Calu3 (cell line): ENCODE measurements at regions not wholly inside any gene's neighbourhood (a gene's known extent, or its start where the extent isn't known, plus 50 kb on each side); places are given as distances from the start of the nearest gene placed in this dataset.

Experiments
- BruUV-seq: library from RNA; stranded (reverse); fragments of 400-500 nt; replicated peaks from 2 replicates; lab custom pipeline; 2021; lab: Mats Ljungman, UMichigan
- CTCF ChIA-PET: fragments of 300-600 bp; sonication (Branson Sonifier 250); formaldehyde crosslinking; loops from one replicate; lab custom pipeline; 2022; ENCODE audit warnings: antibody characterized with exemption; lab: Charles Lee
- DNase-seq: peaks from one replicate; pipeline ENCODE4 v3.0.0; 2022
- H3K27ac Mint-ChIP-seq: one replicate; pipeline ENCODE4 v1.8.0; 2022; ENCODE audit warnings: mixed read lengths; ENCODE audit not compliant: unreplicated experiment
- H3K27me3 Mint-ChIP-seq: one replicate; pipeline ENCODE4 v1.8.0; 2022; ENCODE audit warnings: mixed read lengths; ENCODE audit not compliant: unreplicated experiment
- H3K36me3 Mint-ChIP-seq: one replicate; pipeline ENCODE4 v1.8.0; 2022; ENCODE audit warnings: mild to moderate bottlenecking, moderate library complexity, mixed read lengths; ENCODE audit not compliant: insufficient read depth, unreplicated experiment
- H3K4me1 Mint-ChIP-seq: one replicate; pipeline ENCODE4 v1.8.0; 2022; ENCODE audit warnings: mild to moderate bottlenecking, low read depth, mixed read lengths; ENCODE audit not compliant: unreplicated experiment
- H3K4me3 Mint-ChIP-seq: one replicate; pipeline ENCODE4 v1.8.0; 2022; ENCODE audit warnings: mild to moderate bottlenecking, low read depth, moderate library complexity, mixed read lengths; ENCODE audit not compliant: unreplicated experiment
- H3K9me3 Mint-ChIP-seq: one replicate; pipeline ENCODE4 v1.8.0; 2022; ENCODE audit warnings: low read depth, mixed read lengths; ENCODE audit not compliant: unreplicated experiment
- CTCF ChIP-seq: fragments of 200-600 bp; IDR thresholded peaks from one replicate; pipeline ENCODE4 v1.8.0; 2022; ENCODE audit warnings: antibody characterized with exemption; ENCODE audit not compliant: unreplicated experiment
- intact Hi-C: fragments of 100-400 bp; cut with micrococcal nuclease; formaldehyde crosslinking; loops from one replicate; pipeline ENCODE4 v1.10.0; 2022; ENCODE audit not compliant: unreplicated experiment

GRCh38 chr2:5035057-5035488 lies 657.1 kb upstream of the SOX11 start:
- Mint-ChIP-seq H3K4me3 (no peak overlapping the region), H3K27ac (no peak overlapping the region), H3K27me3 (no peaks in the 10 kb centered on the region), H3K4me1 (no peaks in the 10 kb centered on the region), H3K9me3 (peaks cover 10% of the 10 kb centered on the region), H3K36me3 (no peaks in the 10 kb centered on the region)
- intact Hi-C loops: no loop called here
- no peak for DNase-seq
- CTCF ChIA-PET: no interaction called here
- no TSS peak for BruUV-seq
- TF ChIP-seq CTCF: no peak

GRCh38 chr2:5036256-5036655 lies 655.9 kb upstream of the SOX11 start:
- no TSS peak for BruUV-seq
- CTCF ChIA-PET: no interaction called here
- TF ChIP-seq CTCF: no peak
- intact Hi-C loops: no loop called here
- Mint-ChIP-seq H3K36me3 (no peaks in the 10 kb centered on the region), H3K27me3 (no peaks in the 10 kb centered on the region), H3K4me3 (no peak overlapping the region), H3K27ac (no peak overlapping the region), H3K4me1 (no peaks in the 10 kb centered on the region), H3K9me3 (peaks cover 6% of the 10 kb centered on the region)
- no peak for DNase-seq

- CTCF ChIA-PET: no interaction called here
- no peak for DNase-seq
- Mint-ChIP-seq H3K36me3 (no peaks in the 10 kb centered on the region), H3K9me3 (peaks cover 11% of the 10 kb centered on the region), H3K27ac (no peak overlapping the region), H3K27me3 (no peaks in the 10 kb centered on the region), H3K4me1 (no peaks in the 10 kb centered on the region), H3K4me3 (no peak overlapping the region)
- intact Hi-C loops: no loop called here
- TF ChIP-seq CTCF: no peak
- no TSS peak for BruUV-seq
Observed at GRCh38 chr2:5039241-5039975, 652.8 kb upstream of the SOX11 start.

GRCh38 chr2:5040571-5040970 lies 651.6 kb upstream of the SOX11 start:
- BruUV-seq: no TSS peak

More at GRCh38 chr2:5040571-5040970, 651.6 kb upstream of the SOX11 start:
- Mint-ChIP-seq H3K4me3 (no peak overlapping the region), H3K4me1 (no peaks in the 10 kb centered on the region), H3K27ac (no peak overlapping the region), H3K27me3 (no peaks in the 10 kb centered on the region), H3K9me3 (peaks cover 15% of the 10 kb centered on the region), H3K36me3 (no peaks in the 10 kb centered on the region)
- DNase-seq: no peak
- CTCF ChIA-PET: no interaction called here
- intact Hi-C loops: no loop called here
- no peak for TF ChIP-seq CTCF
